Right cardiac atrium (tissue), 5 donors: ENCODE measurements at regions not wholly inside any gene's neighbourhood (a gene's known extent, or its start where the extent isn't known, plus 50 kb on each side); places are given as distances from the start of the nearest gene placed in this dataset.

ENCODE experiments used
- ATAC-seq, 2 donors: fragments of 200-7000 bp; cut with Tn5 transposase; one replicate each; pipeline versions ENCODE4 v1.8.0 to v1.9.1; 2020; ENCODE audit warnings: moderate library complexity in 2 of 2, mild to moderate bottlenecking in 1 of 2
- DNase-seq, 3 donors: peaks; one replicate each; pipeline ENCODE4 v3.0.0-alpha.2; 2020
- H3K27ac ChIP-seq: one replicate; pipeline ENCODE4 v1.5.1; 2013; ENCODE audit warnings: mild to moderate bottlenecking, low read length, control low read depth, moderate library complexity
- H3K27me3 ChIP-seq: one replicate; pipeline ENCODE4 v1.6.1; 2013; ENCODE audit not compliant: control insufficient read depth, insufficient read depth
- H3K4me1 ChIP-seq: one replicate; pipeline ENCODE4 v1.6.1; 2013; ENCODE audit warnings: low read length; ENCODE audit not compliant: control insufficient read depth, insufficient read depth
- H3K4me3 ChIP-seq: one replicate; pipeline ENCODE4 v1.5.1; 2013; ENCODE audit warnings: low read length, control low read depth
- H3K9me3 ChIP-seq: one replicate; pipeline ENCODE4 v1.6.1; 2013; ENCODE audit warnings: low read length; ENCODE audit not compliant: control insufficient read depth
- WGBS: extraction: QIAGEN DNeasy Blood & Tissue Kit; methylation state at CpG from one replicate; pipeline ENCODE4 v1.1.7; 2013; 5-methylcytosine and 5-hydroxymethylcytosine counted together
- intact Hi-C, 4 donors: fragments of 100-400 bp; cut with DNase I; formaldehyde crosslinking; loops; one replicate each; pipeline versions ENCODE4 v1.11.0 to v1.14.0; 2022 to 2023
- donor health status: healthy with polysubstance abuse.
- donor health status: DM: no; HTN: yes; CAD: no.
- donor health status: DM: no; HTN: no; CAD: no.
- donor health status: DM: no; HTN: yes; CAD: no; lungs with severe emphysema.
- donor health status: DM: yes; HTN: yes; CAD: no.

DNA sequence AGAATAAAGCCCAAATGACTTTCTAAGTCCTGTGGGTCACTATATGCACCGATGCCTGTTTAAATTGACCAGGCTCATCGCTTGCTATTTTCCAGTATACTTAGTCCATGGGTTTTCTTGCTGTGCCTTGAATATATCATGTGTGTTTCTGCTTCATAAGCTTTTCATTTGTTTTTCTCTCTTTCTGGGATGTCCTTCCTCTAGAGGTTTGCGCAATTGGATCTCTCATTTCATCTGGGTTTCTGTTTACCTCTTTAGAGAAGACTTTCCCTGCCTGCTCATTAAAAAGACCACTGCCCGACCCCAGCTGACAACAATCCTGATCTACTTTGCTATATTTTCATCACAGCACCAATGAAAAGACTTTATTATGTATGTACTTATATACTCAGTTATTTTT is 150.9 kb upstream of the CYRIA start:
- Histone ChIP-seq H3K4me3 (no peak overlapping the region), H3K27ac (no peak overlapping the region), H3K27me3 (no peaks in the 10 kb centered on the region), H3K9me3 (no peaks in the 10 kb centered on the region), H3K4me1 (no peaks in the 10 kb centered on the region)
- 92% methylated on average over 4 of the region's 4 CpGs for WGBS
- no peak for DNase-seq
- intact Hi-C loops, result no loop called here
- no peak for ATAC-seq

DNA sequence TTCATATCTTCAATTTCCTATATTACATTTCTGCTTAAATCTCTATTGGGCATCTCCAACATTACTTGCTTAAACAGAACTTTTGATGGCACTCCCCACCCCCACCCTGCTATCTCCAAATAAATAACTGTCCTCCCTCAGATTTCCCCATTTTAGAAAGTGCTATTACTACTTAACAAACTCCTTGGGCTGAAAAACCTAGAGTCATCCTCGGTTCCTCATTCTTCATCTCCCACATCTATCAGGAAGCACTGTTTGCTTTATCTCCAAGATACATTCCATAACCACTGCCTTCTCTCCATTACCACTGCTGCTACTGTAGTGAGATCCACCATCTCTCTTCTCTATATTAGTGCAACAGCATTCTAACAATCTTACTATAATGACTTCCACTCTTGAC is 150.4 kb upstream of the CYRIA start:
- no peaks in the 10 kb centered on the region for H3K4me1 ChIP-seq
- H3K27me3 ChIP-seq, result no peaks in the 10 kb centered on the region
- no peak for DNase-seq
- 73% methylated on average over 1 of the region's 1 CpG for WGBS
- intact Hi-C loops, result no loop called here
- H3K4me3 ChIP-seq, result no peak overlapping the region
- no peak for ATAC-seq
- no peak overlapping the region for H3K27ac ChIP-seq
- no peaks in the 10 kb centered on the region for H3K9me3 ChIP-seq

GRCh38 chr2:16813593-16813992 is 148.0 kb upstream of the CYRIA start:
- ATAC-seq, result no peak
- Histone ChIP-seq H3K4me1 (no peaks in the 10 kb centered on the region), H3K9me3 (no peaks in the 10 kb centered on the region), H3K27me3 (no peaks in the 10 kb centered on the region), H3K4me3 (no peak overlapping the region), H3K27ac (no peak overlapping the region)
- 66% methylated on average over 1 of the region's 1 CpG for WGBS
- intact Hi-C loops, result no loop called here
- DNase-seq, result no peak

DNA sequence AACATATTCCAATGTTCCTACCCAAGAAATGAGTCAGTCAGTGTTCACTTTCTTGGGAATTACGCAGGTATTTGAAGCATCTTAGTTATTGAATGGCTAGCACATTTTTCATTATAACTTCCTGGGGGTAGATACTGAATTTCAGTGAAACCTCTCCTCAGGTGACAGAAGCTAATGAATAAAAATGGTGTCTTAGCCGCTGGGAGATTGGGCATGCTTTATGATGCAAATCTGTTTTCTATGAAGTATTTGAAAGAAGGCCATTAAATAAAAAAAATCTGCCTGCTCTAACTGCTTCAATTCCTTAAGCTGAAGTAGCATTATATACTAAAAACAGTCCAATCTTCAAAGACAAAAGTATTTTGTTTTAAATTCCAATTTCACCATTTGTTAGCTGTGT is 132.8 kb upstream of the CYRIA start:
- Histone ChIP-seq H3K27me3 (no peaks in the 10 kb centered on the region), H3K4me1 (no peaks in the 10 kb centered on the region), H3K4me3 (no peak overlapping the region), H3K9me3 (no peaks in the 10 kb centered on the region), H3K27ac (no peak overlapping the region)
- DNase-seq (no peak), ATAC-seq (no peak)
- 89% methylated on average over 2 of the region's 2 CpGs for WGBS
- intact Hi-C loops, result no loop called here

DNA sequence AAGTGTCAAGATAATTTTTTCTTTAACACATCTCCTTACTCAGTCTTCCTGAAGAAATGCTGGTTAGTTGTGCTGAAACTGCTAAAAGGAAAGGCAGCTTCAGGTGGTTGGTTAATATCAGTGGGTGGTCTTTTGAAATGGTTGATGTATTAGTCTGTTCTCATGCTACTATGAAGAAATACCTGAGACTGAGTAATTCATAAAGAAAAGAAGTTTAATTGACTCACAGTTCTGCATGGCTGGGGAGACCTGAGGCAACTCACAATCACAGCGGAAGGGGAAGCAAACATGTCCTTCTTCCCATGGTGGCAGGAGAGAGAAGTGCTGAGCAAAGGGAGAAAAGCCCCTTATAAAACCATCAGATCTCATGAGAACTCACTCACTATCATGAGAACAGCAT is 125.9 kb upstream of the CYRIA start:
- no peaks in the 10 kb centered on the region for H3K9me3 ChIP-seq
- WGBS, result 96% methylated on average over 1 of the region's 1 CpG
- DNase-seq, result no peak
- no peak overlapping the region for H3K4me3 ChIP-seq
- H3K27ac ChIP-seq, result no peak overlapping the region
- ATAC-seq, result no peak
- no peaks in the 10 kb centered on the region for H3K4me1 ChIP-seq
- no peaks in the 10 kb centered on the region for H3K27me3 ChIP-seq
- intact Hi-C loops, result no loop called here

GRCh38 chr2:16785149-16785548 is 119.5 kb upstream of the CYRIA start:
- DNase-seq, result no peak
- intact Hi-C loops, result no loop called here
- H3K27ac ChIP-seq, result no peak overlapping the region

DNA sequence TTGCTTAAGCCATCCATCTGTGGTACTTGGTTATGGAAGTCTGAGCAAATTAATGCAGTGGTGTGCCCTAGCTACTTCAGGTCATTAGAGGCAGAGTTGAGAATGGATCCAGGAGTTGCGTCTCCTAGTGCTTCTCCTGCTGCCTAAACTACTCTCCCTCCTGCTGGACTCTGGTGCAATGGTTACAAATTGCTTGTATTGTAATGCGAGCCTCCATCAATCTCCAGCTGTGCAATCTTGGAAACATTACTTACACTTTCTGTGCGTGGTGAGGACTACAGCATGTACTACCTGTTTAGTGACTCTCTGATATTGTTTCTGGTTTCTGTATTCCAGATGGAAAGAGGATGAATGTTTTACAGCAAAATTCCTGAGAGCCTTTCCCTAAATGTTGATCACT is 119.0 kb upstream of the CYRIA start:
- Histone ChIP-seq H3K27me3 (no peaks in the 10 kb centered on the region), H3K4me3 (no peak overlapping the region), H3K27ac (no peak overlapping the region), H3K4me1 (no peaks in the 10 kb centered on the region), H3K9me3 (no peaks in the 10 kb centered on the region)
- no peak for DNase-seq
- 91% methylated on average over 3 of the region's 3 CpGs for WGBS
- intact Hi-C loops, result no loop called here
- ATAC-seq, result no peak

More at GRCh38 chr2:16785149-16785548, 119.5 kb upstream of the CYRIA start:
- H3K4me3 ChIP-seq, result no peak overlapping the region
- H3K9me3 ChIP-seq, result no peaks in the 10 kb centered on the region
- ATAC-seq, result no peak
- no peaks in the 10 kb centered on the region for H3K27me3 ChIP-seq
- H3K4me1 ChIP-seq, result no peaks in the 10 kb centered on the region
- WGBS, result 44% methylated on average over 3 of the region's 3 CpGs

GRCh38 chr2:16777123-16777870 is 111.7 kb upstream of the CYRIA start:
- 87% methylated on average over 10 of the region's 10 CpGs for WGBS
- ATAC-seq, result no peak
- intact Hi-C loops, result loop anchor here in 3 of 4 donors (10.0 kb wide), 3 partner anchors 528 to 898 kb away; no protein-coding TSS in a partner anchor
- Histone ChIP-seq H3K27ac (no peak overlapping the region), H3K27me3 (no peaks in the 10 kb centered on the region), H3K4me1 (no peaks in the 10 kb centered on the region), H3K9me3 (no peaks in the 10 kb centered on the region), H3K4me3 (no peak overlapping the region)
- DNase-seq, result no peak

GRCh38 chr2:16775899-16776231 is 110.2 kb upstream of the CYRIA start:
- Histone ChIP-seq H3K4me1 (no peaks in the 10 kb centered on the region), H3K27ac (no peak overlapping the region), H3K4me3 (no peak overlapping the region), H3K27me3 (no peaks in the 10 kb centered on the region), H3K9me3 (no peaks in the 10 kb centered on the region)
- intact Hi-C loops, result loop anchor here in 3 of 4 donors (10.0 kb wide), 3 partner anchors 529 to 899 kb away; no protein-coding TSS in a partner anchor
- ATAC-seq, result no peak
- no peak for DNase-seq
- WGBS, result 40% methylated on average over 1 of the region's 1 CpG

- Histone ChIP-seq H3K27ac (no peak overlapping the region), H3K27me3 (no peaks in the 10 kb centered on the region), H3K4me3 (no peak overlapping the region), H3K4me1 (no peaks in the 10 kb centered on the region), H3K9me3 (no peaks in the 10 kb centered on the region)
- ATAC-seq (peak in 1 of 2 donors; percentile 30), DNase-seq (no peak)
- 63% methylated on average over 16 of the region's 16 CpGs for WGBS
- intact Hi-C loops, result loop anchor here in 3 of 4 donors (5.0 to 10.0 kb wide), 5 partner anchors 372 to 900 kb away; no protein-coding TSS in a partner anchor
Observed at GRCh38 chr2:16774980-16775898, 109.6 kb upstream of the CYRIA start.

GRCh38 chr2:16774091-16774490 is 108.5 kb upstream of the CYRIA start:
- WGBS, result 73% methylated on average over 2 of the region's 2 CpGs

More at GRCh38 chr2:16774091-16774490, 108.5 kb upstream of the CYRIA start:
- H3K4me1 ChIP-seq, result no peaks in the 10 kb centered on the region
- H3K27me3 ChIP-seq, result no peaks in the 10 kb centered on the region
- H3K4me3 ChIP-seq, result no peak overlapping the region
- no peak for ATAC-seq
- intact Hi-C loops, result loop anchor here in 3 of 4 donors (5.0 to 10.0 kb wide), 5 partner anchors 373 to 901 kb away; no protein-coding TSS in a partner anchor
- DNase-seq, result no peak
- no peaks in the 10 kb centered on the region for H3K9me3 ChIP-seq
- no peak overlapping the region for H3K27ac ChIP-seq
